ENCODE measurements at regions not wholly inside any gene's neighbourhood (a gene's known extent, or its start where the extent isn't known, plus 50 kb on each side); places are given as distances from the start of the nearest gene placed in this dataset.
"Not testable (repeated sequence)": the region's sequence is repeated elsewhere in the genome, so short reads cannot be mapped to it uniquely, and the experiment has no call there.

DNA sequence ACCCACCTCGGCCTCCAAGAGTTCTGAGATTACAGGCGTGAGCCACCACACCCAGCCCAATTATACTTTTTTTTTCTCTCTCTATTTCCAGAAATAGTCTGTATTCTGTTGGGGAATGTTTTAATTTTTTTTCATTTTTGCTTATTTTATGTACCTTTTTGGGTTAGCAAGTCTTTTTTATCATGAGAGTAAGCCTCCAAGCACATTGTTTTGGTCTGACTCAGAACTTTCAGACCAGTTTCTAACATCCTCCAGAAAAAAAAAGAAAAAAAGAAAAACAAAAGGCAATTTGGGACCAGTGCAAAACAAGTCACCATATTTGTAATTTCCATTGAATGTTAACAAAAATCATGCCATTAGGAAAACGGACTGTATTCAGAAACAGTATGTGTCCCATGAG lies 1465.5 kb downstream of the SLITRK5 start:
- no peak for DNase-seq (ENCODE audit: extremely low read depth in 1 of 2, low read depth in 1 of 2)

DNA sequence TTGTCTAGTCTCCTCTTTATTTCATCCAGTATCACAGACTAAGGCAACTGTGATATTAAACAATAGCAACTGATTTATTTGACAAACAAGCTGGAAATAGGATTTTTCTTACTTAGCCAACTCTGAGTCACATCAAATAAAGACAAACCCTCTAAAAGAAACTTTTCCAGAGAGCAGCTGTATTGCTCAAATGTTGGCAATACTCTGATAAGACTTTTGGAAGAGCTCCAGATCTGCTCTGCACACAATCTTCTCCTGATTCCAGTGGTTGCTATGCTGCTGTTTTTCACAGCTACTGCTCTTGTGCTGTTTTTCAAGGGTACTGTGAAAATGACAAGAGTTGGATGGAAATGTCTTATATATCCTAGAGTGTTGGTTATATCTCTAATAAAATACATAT lies 1479.2 kb downstream of the SLITRK5 start:
- no peak for DNase-seq (ENCODE audit: extremely low read depth in 1 of 2, low read depth in 1 of 2)

DNA sequence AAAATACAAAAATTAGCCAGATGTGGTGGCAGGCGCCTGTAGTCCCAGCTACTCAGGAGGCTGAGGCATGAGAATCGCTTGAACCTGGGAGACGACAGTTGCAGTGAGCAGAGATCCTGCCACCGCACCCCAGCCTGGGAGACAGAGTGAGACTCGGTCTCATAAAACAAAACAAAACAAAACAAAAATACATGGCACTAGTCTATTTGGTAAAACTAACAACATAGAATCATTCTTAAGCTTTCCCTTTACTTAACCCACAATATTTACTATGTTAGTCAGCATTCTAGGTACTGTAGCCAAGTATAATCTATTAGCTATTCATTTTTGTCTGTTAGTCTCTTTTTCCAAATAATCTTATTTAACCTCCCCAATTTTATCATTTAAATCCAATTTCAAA lies 1482.8 kb downstream of the SLITRK5 start:
- DNase-seq (ENCODE audit: extremely low read depth in 1 of 2, low read depth in 1 of 2): no peak

DNA sequence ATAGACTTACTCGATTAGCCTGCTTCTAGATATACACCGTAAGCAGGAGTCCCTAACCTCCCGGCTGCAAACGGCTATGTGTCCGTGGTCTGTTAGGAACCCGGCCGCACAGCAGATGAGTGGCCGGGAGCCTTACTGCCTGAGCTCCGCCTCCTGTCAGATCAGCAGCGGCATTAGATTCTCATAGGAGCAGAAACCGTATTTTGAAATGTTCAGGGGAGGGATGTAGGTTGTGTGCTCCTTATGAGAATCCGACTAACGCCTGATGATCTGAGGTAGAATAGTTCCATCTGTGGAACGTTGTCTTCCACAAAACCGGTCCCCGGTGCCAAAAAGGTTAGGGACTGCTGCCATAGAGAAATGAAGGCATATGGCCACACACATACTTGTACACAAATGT lies 1491.9 kb downstream of the SLITRK5 start:
- no peak for DNase-seq (ENCODE audit: extremely low read depth in 1 of 2, low read depth in 1 of 2)

DNA sequence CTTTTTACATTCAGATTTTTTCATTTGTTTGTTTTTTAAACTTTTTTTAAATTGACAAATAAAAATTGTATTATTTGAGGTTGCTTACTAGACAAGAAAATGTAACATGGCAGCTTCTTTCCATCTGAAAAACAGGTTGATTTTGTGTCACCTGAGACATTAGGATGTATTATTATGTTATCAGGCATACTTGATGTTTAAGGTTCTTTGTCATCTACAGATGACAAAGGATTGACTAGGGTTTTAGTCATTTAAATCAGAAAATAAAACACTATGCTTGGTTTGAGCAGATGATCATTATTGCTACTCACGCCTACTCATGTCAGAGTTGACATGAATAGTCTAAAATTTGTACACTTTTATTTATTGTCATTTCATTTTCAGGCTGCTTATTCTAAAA lies 1494.5 kb downstream of the SLITRK5 start:
- DNase-seq (ENCODE audit: extremely low read depth in 1 of 2, low read depth in 1 of 2): no peak

DNA sequence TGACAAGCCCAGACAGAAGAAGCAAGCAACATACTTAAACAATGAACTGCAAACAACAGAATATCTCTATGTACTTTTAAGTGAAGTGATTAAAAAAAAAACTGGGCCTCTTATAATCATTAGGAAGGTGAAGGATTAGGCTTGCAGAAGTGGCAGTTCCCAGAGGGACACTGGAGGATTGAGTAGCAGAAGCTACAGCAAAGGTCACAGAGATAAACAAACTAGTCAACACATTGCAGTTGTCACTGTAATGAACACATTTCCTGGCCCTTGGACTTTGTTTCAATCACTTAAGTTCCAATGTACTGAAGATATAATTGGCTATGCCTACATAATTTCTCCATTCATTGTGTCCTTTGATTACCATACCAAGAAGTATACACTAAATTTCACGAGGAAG lies 1498.8 kb downstream of the SLITRK5 start:
- no peak for DNase-seq (ENCODE audit: extremely low read depth in 1 of 2, low read depth in 1 of 2)

DNA sequence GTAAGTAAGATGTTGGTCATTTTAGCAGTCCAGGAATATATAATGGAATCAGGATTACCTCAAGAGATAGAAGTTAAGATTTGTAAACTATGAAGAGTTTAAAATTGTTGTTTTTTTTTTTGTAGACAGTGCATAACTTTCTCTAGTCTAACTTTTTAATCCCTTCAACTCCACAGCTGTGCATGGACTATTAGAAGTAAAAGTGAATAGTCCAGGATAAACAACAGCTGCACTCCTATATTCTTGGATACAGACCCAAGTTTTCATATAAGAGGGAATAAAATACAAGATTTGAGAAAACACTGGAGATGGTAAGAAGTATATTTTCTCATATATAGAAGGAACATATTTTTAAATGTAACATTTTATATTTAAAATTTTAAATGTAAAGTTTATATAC lies 1509.9 kb downstream of the SLITRK5 start:
- no peak for DNase-seq (ENCODE audit: extremely low read depth in 1 of 2, low read depth in 1 of 2)

DNA sequence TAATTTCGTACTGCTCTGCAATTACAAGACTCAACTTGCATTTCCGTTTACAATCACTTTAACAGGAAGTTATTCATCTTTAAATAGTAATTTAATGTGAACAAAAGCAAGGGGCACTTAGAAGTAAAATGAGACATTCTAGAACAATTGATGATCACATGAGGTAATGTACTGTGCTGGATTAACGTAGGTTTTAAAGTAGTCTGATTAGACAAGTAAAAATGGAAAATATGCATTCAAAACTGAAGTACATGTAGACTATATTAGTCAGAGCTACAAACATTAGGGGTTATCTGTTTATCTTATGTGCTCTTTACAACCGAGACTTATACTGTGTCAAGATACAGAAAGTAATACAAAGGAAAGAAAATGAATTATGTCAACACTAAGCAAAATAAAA lies 1528.0 kb downstream of the SLITRK5 start:
- no peak for DNase-seq (ENCODE audit: extremely low read depth in 1 of 2, low read depth in 1 of 2)

DNA sequence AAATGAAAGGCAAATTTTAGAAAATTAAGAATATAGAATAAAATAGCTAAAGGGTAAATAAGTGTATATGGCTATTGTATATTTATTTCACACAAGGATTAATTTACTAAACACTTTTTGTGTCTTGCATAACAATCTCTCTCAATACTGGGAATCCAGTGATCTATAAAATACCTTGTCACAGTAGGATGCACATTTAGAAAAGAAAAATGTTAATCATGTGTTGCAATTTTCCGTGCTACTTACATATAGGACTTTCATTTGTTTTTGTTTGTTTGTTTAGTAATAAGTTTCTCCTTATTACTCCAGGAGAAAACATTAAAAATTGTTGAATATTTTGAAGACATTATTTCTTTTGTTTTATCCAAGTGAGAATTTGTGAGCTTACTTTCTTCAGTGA lies 1533.3 kb downstream of the SLITRK5 start:
- DNase-seq (ENCODE audit: extremely low read depth in 1 of 2, low read depth in 1 of 2): no peak

DNA sequence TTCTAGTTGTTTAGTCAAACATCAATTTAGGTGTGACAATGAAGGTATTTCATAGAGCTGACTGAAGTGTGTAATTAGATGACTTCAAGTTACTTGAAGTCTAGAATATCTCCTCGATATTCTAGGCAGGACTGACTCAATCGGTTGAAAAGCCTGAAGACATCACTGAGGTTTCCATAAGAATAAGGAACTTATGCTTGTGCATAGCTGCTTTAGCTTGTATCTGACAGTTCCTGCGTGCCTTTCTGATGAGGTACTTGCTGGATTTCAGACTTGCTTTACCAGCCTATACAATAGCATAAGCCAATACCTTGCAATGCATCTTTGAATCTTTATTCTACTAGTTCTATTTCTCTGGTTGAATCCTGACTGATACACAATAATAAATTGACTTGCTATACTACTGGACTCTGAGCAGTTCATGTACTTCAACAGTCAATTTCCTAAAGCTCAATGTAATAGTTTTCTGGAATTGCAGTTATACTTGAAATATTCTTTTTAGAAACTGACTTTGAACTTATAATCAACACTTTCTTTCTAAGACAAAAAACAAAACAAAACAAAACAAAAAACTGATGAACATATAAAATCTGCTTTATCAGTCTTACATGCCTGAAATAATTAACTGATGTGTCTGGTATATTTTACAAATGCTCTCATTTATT lies 1534.8 kb downstream of the SLITRK5 start:
- DNase-seq (ENCODE audit: extremely low read depth in 1 of 2, low read depth in 1 of 2): no peak

DNA sequence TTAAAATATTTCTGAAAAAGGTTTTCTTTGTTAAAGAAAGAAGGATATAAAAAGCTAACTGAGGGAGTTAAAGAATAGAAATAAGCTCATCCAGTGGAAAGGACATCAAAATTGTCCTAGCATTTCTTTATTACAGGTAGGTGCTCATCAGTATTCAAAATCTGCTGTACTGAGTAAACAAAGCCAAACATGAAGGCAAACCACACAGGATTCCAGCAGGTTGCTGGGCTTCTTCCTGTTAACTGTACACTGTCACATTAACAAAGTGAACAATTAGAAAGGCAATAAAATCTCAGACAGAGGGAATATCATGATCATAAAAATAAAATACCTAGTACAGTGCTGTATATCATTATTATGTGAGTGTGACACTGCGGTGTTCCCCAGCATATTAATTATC lies 1541.0 kb downstream of the SLITRK5 start:
- no peak for DNase-seq (ENCODE audit: extremely low read depth in 1 of 2, low read depth in 1 of 2)

DNA sequence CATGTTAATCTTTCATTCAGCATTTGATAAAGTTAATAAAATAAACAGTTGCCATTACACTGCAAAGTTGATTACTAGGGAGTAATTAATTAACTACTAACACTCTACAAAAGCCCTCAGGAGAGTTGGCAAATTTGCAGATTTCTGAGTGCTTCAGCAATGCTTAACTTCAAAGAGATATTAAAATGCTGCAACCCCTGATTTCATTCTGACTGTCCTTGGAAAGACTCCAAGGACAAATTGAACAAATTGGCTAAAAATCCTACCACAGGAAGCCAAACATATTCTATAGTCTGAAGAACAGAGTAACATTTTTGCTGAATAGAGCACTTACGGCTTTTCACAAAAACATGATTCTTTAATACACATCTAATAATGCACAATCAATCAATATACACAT lies 1543.0 kb downstream of the SLITRK5 start:
- DNase-seq (ENCODE audit: extremely low read depth in 1 of 2, low read depth in 1 of 2): no peak

DNA sequence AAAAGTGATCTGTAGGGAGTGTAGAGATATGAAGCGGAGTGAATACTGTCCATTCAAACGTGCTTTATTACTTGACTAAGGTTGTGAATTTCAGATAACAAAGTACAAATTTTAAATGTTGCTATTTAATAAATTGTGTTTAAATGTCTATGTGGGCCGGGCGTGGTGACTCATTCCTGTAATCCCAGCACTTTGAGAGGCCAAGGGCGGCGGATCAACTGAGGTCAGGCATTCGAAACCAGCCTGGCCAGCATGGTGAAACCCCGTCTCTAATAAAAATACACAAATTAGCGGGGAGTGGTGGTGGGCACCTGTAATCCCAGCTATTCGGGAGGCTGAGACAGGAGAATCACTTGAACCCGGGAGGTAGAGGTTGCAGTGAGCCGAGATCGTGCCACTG lies 1544.1 kb downstream of the SLITRK5 start:
- not testable (repeated sequence) for DNase-seq (ENCODE audit: extremely low read depth in 1 of 2, low read depth in 1 of 2)

DNA sequence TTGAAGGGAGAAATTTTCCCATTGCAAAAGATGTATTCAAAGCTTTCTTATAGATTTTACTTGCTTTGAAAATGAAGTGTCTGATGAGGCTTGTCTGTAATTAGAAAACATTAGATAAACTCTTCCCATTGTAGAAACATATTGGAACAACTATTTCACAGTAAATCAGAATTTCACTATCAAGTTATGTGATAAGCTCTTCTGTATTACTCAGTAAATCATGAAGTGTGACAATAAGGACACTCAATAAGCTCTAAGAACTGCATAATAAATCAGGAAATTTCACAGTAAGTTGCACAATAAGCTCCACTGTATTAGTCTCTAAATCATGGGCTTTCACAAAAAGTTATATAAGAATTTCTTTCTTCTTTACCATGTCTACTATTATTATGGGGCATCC lies 1546.6 kb downstream of the SLITRK5 start:
- DNase-seq (ENCODE audit: extremely low read depth in 1 of 2, low read depth in 1 of 2): no peak

DNA sequence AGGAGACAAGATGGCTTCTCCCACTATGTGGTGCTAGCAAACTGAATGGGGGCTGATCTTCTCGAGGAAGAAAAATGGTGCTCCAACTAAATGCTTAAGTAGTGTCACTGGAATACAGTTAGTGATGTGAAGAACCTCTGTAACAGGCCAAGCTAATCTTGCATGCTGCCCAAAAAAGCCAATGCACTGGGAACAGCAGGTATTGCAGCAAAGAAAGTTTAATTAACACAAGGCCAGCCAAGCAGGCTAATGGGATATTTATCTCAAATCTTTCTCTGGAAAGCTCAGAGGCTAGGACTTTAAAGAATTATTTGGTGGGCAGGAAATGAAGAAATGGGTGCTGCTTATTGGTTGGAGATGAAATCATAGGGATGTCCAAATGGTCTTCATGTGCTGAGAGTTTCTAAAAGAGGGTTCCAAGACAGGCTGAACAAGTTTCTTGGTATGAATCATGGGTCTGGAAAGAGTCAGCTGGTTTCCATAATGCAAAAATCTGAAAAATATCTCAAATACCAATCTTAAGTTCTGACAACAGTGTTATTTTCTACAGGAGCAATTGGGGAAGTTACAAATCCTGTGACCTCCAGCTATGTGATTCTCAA lies 1550.5 kb downstream of the SLITRK5 start:
- no peak for DNase-seq (ENCODE audit: extremely low read depth in 1 of 2, low read depth in 1 of 2)

DNA sequence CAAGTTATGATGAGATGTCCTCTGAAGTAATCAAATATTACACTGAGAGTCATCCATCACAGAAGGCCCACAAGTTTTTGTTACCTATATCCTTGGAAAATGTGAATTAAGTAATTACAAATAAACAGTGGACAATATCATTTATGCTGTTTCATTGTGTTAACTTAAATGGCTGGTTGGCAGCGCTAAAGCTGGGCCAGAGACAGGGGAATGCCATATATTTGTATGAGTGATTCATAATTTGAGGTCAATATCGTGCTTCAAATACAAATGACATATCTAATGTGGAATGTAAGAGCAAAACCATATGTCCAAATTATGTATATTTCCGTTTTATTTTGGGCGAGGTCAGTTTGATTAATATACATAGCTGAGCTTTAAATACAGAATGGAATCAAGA lies 1556.2 kb downstream of the SLITRK5 start:
- no peak for DNase-seq (ENCODE audit: extremely low read depth in 1 of 2, low read depth in 1 of 2)

DNA sequence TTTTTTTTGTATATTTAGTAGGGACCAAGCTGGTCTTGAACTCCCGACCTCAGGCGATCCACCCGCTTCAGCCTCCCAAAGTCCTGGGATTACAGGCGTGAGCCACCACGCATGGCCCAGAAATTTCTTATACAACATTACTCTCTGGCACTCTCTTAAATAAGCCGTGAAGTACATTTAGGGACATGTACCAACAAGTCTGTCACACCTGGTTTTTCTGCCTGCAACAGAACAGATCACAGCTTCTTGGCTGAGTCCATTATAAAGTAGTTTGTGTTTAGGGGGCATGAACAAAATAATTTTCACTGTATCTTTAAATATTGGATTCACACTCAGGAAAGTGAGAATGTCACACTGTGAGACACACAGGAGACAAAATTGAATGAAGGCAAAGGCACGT lies 1567.3 kb downstream of the SLITRK5 start:
- DNase-seq (ENCODE audit: extremely low read depth in 1 of 2, low read depth in 1 of 2): no peak

DNA sequence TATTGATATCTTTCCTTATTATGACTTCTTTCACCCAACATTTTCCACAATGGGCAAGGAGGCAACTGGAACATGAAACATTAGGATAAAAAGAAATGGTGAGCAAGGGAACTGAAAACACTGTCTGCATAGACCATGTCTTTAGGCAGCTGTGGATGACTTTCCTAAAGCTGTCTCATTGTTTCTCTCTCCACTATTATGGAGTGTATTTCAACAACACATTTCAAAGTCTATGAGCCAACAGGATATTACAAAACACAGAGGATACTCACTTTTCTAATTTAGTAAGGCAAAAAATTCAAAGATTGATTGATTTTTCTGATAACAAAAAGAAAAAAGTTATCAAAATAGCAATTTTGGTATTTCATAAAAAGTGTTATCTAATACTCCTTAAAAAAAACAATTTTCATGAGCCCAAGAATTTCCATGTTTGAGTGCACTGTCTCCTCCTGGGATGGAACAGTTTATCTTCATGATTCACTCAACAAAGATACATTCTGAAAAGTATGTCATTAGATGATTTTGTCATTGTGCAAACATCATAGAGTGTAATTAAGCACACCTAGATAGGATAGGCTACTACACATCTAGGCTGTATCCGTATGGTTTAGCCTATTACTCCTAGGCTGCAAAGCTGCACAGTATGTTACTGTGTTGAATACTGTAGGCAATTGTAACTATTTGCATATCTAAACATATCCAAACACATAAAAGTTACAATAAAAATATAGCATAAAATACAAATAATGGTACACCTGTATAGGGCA lies 1568.4 kb downstream of the SLITRK5 start:
- DNase-seq (ENCODE audit: extremely low read depth in 1 of 2, low read depth in 1 of 2): no peak

DNA sequence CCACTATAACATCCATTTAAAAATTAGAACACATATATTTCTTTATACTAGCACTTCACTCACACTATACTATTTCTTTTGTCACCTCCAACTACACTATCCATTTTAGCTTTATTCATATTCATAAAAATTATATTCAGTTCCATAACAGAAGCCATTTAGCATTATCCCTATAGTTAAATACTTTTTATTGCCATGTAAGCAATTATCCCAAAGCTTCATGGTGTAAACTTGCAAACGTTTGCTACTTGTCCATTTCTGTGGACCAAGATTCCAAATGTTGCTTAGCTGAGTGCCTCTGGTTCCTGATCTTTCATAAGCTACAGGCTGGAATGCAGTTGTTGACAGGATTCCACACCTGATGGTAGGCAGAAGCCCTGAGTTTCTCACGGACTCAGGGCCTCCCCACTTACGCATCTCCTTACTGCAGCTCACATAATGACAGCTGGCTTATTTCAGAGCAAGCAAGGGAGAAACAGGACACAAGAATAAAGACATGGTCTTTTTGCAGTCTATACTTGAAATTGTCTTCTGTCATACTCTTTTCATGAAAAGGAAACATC lies 1584.8 kb downstream of the SLITRK5 start:
- no peak for DNase-seq (ENCODE audit: extremely low read depth in 1 of 2, low read depth in 1 of 2)

DNA sequence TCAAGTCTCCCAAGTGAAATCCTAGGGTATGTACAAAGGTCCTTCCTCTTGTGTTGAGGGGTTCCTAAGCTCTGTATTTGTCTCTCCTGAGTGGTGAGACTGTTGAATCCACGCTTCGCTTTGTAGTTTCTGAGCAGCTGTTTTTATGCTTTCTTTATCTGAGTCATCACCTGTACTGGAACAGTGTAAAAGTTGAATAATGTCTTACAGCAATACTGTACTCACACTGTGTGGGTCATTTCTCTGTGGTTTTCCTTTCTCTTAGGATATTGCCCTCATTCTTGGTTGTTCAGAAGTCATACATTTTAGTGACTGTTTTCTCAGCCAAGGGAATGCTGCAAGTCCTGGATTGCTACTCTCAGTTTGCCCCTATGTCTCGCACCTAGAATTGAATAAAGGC lies 1596.6 kb downstream of the SLITRK5 start:
- DNase-seq (ENCODE audit: extremely low read depth in 1 of 2, low read depth in 1 of 2): no peak

DNA sequence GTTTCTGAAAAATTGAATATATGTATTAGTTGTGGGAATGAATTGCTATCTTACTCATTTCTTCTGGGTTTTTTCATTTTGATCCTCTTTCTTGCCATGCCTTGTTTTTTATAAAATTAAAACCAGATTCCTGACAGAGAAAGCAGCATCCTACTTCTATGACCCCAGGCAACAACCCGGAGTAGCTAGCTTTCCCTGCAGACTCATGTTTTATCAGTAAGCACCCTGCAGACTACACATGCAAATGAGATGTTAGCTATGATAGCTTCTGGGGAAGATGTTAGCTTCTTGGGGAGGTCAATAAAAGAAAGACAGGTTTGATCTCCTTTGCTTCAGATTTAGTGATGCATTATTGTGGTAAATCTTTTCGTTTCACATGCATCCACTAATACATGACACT lies 1598.6 kb downstream of the SLITRK5 start:
- DNase-seq (ENCODE audit: extremely low read depth in 1 of 2, low read depth in 1 of 2): no peak

DNA sequence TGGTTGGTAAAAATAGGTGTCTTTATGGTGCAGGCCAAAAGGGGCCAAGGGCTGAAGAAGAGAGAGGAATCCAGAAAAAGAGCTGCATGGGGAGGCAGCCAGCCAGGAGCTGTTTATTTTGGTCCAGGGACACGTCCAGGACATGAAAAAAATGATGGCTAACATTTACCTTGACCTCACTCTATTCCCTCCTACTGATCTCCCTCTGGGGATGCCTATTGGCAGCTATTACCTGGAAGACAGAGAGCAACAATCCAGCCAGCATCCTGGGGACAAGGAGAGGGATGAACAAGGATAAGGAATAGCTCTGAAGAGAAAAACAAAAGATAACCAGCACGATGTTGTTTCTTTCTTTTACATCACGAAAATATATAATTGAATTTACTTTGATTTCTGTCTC lies 1599.6 kb downstream of the SLITRK5 start:
- no peak for DNase-seq (ENCODE audit: extremely low read depth in 1 of 2, low read depth in 1 of 2)
